OCI-LY7 (cell line): ENCODE measurements at regions not wholly inside any gene's neighbourhood (a gene's known extent, or its start where the extent isn't known, plus 50 kb on each side); places are given as distances from the start of the nearest gene placed in this dataset.

Experiments
- CTCF ChIP-seq: fragments of 200-600 bp; sonication (generic); conservative IDR thresholded peaks from 2 replicates; pipeline ENCODE4 v1.5.1; 2014; ENCODE audit warnings: mild to moderate bottlenecking, antibody characterized with exemption, low read length, moderate library complexity, mixed read lengths
- EZH2phosphoT487 ChIP-seq: fragments of 200-600 bp; sonication (generic); IDR thresholded peaks from 2 replicates; pipeline ENCODE4 v1.6.1; 2018; ENCODE audit warnings: low read depth, borderline replicate concordance, mild to moderate bottlenecking, mixed run types, antibody characterized with exemption, low read length, moderate library complexity, mixed read lengths

- TF ChIP-seq CTCF: no peak
- TF ChIP-seq EZH2phosphoT487: no peak
Measured at GRCh38 chr16:19939553-19939952, 54.9 kb upstream of the GPRC5B start.
